Astrocyte of the spinal cord (primary cell): ENCODE measurements at regions not wholly inside any gene's neighbourhood (a gene's known extent, or its start where the extent isn't known, plus 50 kb on each side); places are given as distances from the start of the nearest gene placed in this dataset.

Experiments
- DNase-seq: peaks from one replicate; pipeline ENCODE4 v3.0.0; 2011; ENCODE audit warnings: low read depth, low spot score
- H3K4me3 ChIP-seq: 2 replicates; pipeline ENCODE4 v1.5.1; 2011; ENCODE audit warnings: low read depth, mild to moderate bottlenecking, low read length, moderate library complexity
- CTCF ChIP-seq: IDR thresholded peaks from 2 replicates; pipeline ENCODE4 v1.5.1; 2012; ENCODE audit warnings: low read depth, mild to moderate bottlenecking, low read length, inconsistent platforms
- in situ Hi-C: cut with HindIII; loops from 2 replicates; pipeline ENCODE4 v1.10.0; 2017; ENCODE audit warnings: low sequenced_read_pairs

DNA sequence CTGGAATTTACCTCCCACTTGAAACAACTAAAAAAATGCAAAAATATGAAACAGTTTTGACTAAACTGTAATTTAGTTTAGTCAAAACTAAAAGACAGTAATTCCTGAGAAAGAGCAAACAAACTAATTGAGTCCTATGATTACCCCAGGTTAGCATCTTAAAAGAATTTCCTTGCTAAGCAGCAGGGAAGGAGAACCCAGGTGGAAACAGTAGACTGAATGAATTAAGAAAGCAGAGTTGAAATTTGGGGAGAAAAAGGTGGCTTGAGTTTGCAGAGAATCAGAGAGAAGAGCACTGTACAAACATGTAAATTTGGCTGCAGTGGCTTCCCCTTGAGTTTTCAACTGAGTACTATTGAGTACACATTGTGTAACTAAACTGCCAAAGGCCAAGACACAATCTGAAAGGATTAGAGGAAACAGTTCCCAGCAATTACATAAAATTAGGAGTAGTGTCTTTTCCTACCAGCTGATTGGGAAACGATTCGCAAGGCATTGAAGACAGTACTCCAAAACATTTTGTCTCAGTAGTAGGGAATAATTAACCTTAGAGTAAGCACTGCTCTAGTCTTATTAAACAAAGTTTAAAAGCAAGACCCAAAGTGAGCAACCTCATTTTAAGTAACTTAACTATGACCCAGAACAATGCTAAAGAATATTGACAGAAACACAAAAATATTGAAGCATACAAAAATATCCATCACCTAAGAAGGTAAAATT lies 820.5 kb downstream of the DACH1 start:
- DNase-seq, result no peak
- in situ Hi-C loops, result no loop called here
- H3K4me3 ChIP-seq, result no peak overlapping the region
- no peak for TF ChIP-seq CTCF

- TF ChIP-seq CTCF, result no peak
- no peak overlapping the region for H3K4me3 ChIP-seq
- in situ Hi-C loops, result no loop called here
- DNase-seq, result no peak
Observed at GRCh38 chr13:71045101-71045500, 821.9 kb downstream of the DACH1 start.

GRCh38 chr13:71039440-71039839 lies 827.6 kb downstream of the DACH1 start:
- DNase-seq, result no peak
- H3K4me3 ChIP-seq, result no peak overlapping the region
- in situ Hi-C loops, result no loop called here
- TF ChIP-seq CTCF, result no peak

GRCh38 chr13:71034018-71034417 lies 833.0 kb downstream of the DACH1 start:
- TF ChIP-seq CTCF, result no peak
- in situ Hi-C loops, result no loop called here
- DNase-seq, result no peak
- H3K4me3 ChIP-seq, result no peak overlapping the region

GRCh38 chr13:71033026-71033425 lies 834.0 kb downstream of the DACH1 start:
- no peak for DNase-seq
- in situ Hi-C loops, result no loop called here
- TF ChIP-seq CTCF, result no peak
- no peak overlapping the region for H3K4me3 ChIP-seq

- H3K4me3 ChIP-seq, result no peak overlapping the region
- DNase-seq, result no peak
- no peak for TF ChIP-seq CTCF
- in situ Hi-C loops, result no loop called here
Observed at GRCh38 chr13:71030784-71031183, 836.2 kb downstream of the DACH1 start.
